GM21723 (cell line): ENCODE measurements at regions not wholly inside any gene's neighbourhood (a gene's known extent, or its start where the extent isn't known, plus 50 kb on each side); places are given as distances from the start of the nearest gene placed in this dataset.
"Not testable (repeated sequence)": the region's sequence is repeated elsewhere in the genome, so short reads cannot be mapped to it uniquely, and the experiment has no call there.

Experiments used
- ATAC-seq: cut with Tn5 transposase; IDR thresholded peaks from one replicate; pipeline ENCODE4 v1.9.1; 2021; ENCODE audit warnings: mild to moderate bottlenecking, moderate library complexity; ENCODE audit not compliant: unreplicated experiment

DNA sequence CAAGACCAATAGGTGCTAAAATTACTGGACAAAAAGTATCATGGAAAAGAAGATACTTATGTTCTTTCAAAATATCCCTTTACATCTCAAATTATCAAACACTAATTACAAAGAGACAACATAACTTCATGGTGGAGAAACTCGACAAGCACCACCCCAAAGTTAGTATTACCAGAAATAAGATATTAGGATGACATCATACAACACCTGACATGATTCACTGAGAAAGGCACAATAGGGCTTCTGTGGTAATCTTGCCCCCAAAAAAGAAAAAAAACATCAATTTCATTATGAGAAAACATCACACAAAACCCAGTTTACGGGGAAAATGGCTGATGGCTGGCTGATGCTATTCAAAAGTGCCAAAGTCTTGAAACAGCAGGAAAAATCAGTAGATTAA, 1781.7 kb upstream of the PCDH10 start:
- no peak for ATAC-seq

DNA sequence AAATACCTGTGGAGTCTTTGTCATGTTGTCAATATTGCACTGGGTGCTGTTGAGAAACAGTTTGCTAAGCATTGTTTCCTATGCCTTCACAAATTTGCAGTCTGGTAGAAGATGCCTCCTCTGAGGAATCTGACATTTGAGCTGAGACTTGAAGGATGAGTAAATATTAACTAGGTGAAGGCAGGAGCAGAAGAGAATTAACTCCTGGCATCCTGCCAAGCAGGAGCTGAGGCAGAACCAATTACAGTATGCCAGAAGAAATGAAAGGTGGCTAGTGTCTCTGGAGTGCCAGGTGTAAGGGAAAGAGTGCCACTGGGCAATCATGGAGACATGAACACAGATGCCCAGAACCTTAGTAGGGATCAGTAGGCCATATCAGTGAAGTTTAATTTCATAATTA, 1778.2 kb upstream of the PCDH10 start:
- ATAC-seq: no peak

DNA sequence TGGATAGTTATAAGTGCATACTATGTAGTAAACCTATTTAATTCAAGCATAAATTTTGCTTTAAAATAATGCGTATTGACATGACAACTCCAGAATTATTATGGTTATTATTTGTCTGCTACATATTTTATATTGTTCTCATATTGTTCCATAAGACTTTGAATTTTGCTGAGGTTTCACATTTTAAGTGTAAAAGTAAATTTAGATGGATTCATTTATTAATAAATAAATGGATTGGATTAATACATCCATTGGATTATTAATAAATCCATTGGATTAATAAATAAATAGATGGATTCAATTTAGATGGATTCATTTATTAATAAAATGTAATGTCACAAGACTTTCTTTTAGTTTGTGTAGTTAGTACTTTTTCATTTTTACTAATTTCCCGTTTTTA, 1768.0 kb upstream of the PCDH10 start:
- ATAC-seq: no peak

DNA sequence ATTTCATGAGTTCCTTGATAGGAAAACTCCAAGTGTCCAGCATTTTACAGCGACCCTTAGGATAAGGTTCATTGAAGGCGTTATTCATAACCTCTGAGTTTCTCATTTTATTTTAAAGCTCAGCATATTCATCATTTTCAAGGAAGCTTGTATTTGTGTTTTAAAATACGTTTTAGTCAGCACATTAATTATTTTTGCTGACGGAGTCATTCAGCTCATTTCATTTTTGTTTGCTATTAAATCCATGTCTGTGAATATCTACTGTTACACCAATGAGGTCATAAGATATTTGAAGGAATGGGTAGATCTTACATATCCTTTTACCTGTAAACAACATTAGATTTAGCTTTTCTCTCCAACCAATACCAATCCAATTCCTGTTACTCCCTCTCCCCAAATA, 1766.3 kb upstream of the PCDH10 start:
- ATAC-seq: no peak

DNA sequence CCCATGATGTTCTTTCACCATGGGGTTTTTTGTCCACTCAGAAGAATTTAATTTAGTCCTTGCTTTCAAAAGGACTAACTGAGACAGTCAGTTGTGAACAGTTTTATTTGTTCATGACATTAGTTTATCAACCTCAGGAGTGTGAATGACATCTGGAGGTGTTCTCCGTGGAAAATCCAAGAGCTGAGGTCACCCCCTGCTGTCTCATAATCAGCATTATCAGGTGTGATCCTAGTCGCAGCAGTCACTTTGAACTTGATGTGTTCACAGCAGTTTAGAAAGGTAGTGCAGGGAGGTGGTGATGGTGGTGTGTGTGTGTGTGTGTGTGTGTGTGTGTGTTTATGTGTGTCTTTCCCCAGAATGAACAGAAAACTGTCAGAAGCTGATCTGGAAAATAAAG, 1760.8 kb upstream of the PCDH10 start:
- ATAC-seq: no peak

DNA sequence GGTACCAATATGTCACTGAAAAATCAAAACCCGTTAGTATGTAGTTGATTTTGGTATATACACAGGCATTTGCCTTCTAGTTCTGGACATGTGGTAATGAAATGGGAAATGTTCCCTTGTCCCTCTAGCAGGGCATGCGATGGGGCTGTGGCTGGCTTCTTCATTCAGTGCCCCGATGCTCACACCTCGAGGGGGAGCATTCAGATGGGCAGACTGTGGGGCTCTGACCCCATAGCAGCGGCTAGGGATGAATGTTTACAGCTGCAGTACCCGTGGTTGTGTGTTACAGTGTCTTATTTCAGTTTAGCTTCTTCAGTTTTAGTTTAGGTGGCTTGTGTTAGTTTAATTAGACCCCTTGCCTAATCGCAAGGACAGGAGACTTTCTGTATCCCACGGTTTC, 1741.0 kb upstream of the PCDH10 start:
- ATAC-seq: no peak

DNA sequence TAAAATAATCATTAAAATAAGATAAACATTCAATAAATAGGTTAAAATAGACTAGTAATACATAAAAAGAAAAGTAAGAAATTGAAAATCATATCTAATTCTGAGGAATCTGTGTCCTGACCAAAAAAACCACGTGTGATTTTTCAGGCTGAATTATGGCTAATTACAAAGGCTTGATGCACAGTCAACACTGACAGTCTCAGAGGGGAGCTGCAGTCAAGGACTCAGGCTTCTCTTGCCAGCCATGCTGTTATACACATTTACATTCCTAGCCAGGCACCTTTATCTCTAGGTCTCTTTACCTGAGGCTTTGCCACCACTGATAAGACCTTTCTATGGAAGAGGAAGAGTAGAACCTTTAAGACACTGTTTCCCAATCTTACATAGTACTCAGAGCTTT, 1737.7 kb upstream of the PCDH10 start:
- ATAC-seq: no peak

DNA sequence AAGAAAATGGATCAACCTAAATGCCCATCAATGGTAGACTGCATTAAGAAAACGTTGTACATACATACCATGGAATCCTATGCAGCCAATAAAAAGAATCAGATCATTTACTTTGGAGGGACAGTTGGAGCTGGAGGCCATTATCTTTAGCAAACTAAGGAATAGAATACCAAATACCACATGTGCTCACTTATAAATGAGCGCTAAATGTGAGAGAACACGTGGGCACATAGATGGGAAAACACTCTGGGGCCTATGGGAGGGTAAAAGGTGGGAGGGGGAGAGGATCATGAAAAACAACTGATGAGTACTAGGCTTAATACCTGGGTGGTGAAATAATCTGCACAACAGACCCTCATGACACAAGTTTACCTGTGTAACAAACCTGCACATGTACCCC, 1729.9 kb upstream of the PCDH10 start:
- no peak for ATAC-seq

DNA sequence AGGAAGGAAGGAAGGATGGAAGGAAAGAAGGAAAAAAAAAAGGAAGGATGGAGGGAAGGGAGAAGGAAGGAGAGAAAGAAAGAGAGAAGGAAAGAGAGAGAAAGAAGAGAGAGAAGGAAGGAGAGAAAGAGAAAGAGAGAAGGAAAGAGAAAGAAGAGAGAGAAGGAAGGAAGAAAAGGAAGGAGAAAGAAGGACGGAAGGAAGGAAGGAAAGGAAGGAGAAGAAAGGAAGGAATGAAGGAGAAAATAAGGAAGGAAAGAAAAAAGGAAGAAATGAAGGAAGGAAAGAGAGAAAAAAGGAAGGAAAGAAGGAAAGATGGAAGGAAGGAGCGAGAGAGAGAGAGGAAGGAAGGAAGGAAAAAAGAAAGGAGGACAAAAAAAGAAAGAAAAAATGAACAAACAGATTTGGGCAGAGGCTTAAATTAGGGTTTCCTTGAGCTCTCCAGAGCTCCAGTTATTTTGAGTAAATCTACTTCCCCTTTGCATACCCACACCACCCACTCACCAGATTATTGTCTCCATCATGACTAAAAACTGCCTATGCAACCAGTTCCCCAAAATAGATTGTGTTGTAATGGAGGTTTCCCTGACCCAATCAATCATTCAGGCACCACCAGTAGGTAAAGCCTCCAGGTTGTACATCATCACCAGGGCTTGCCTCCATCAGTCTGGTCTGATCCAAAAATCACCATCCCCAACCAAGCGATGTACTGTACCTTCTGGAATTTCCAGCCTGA, 1722.9 kb upstream of the PCDH10 start:
- peak; percentile 55 for ATAC-seq

DNA sequence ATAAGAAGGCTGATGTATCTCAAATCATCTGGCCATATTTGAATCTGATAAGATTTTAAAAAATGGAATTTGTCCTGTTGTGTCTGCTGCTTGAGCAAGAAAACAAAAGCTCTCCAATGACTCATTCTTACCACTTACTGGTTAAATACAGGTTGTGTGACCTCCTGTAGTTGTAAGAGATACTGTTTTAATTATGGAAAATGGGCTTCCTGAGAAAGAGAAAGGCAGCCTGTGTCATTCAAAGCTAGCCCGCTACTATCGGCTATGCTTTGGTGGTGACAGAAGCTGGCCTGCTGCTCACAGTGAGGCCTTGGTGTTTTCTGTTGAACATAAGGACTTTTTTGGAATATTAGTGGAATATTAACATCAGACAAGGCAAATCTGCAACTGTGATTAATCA, 1722.1 kb upstream of the PCDH10 start:
- ATAC-seq: peak; percentile 23

DNA sequence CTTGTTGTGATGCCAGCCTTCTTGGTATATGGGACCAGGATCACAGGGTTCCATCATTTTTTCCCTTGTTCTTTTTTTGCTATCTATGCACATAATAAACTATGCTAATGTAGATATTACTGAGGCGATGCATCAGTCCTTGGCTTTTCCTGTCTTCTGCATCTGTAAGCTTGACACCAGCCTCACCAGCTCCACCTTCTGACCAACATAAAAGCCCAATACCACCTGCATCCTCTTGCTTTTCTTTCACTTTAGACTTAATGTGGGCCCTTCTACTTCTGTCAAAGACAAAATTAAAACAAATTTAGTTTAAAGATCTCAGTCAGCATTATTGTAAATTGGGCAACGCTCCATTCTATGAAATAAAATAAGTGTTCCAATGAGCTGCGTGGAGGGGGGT, 1718.8 kb upstream of the PCDH10 start:
- ATAC-seq: no peak

DNA sequence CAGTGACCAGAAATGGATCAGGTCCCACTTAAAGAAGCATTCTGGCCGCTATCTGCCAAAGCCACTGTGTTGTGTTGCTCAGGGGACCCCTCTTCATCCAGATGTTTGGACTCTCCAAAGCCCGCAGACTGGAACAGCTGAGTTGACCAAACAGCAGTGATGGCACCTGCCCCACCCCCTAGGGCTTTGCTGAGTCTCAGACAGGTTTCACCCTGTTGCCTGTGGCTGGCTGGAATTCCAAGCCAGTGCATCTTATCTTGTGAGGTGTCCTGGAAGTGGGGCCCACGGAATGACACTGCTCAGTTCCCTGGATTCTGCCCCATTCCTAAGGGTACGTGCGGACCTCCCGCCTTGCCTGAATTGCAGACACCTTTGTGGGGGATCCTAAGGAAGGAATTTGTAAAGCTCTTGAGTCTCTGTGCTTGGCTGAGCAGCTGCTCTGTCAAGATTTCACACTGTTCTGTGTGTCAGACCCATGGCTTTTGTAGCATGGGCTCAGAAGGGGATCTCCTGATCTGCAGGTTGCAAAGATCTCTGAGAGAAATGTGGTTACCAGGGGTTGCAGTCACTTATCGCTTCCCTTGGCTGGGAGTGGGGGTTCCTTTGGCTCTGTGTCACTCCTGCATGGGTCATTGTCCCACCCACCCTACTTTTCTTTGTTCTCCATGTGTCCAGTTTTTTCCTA, 1707.9 kb upstream of the PCDH10 start:
- no peak for ATAC-seq

DNA sequence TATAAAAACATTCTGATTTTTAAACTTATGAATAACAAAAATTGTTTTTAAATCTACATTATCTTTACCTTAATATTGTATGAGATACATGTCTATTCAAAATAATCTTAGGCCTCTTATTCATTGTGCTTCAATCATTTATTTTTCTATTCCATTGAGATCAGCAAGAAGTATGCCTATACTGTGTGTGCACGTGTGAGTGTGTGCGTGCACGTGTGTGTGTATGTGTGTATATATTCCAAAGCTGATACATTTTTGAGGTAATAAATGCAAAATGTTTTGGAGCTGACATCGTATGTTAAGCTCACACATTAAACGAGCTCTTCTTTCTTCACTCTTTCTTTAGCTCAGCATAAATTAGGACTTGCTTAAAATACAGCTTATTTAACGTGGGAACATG, 1701.2 kb upstream of the PCDH10 start:
- no peak for ATAC-seq

DNA sequence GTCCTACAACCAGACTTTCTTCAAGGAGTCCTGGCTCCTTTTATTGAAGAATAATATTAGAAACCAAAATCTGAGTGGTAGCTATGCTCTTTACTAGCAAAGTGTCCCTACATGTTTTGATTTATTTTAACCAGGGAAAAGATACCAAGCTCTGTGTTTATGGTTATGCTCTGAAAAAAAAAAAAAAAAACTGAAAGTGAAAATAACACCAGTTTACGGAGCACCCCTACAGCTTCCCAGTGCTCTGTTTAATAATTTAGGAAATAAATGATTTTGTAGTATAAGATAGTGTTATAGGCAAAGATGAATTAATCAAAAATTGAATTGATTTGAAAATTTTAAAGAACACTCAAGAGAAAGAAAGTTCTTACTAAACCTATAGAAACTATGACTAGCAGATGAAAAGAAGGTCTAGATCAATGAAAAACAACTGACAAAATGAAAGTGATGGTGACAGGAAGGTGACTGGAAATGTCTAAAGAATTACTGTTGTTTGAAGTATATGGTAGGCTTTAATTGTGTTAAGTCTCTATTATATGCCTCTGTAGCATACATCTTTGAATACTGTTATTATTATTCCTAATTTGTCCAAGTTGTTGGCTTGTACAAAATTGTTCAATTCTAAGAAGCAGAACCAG, 1698.4 kb upstream of the PCDH10 start:
- no peak for ATAC-seq

DNA sequence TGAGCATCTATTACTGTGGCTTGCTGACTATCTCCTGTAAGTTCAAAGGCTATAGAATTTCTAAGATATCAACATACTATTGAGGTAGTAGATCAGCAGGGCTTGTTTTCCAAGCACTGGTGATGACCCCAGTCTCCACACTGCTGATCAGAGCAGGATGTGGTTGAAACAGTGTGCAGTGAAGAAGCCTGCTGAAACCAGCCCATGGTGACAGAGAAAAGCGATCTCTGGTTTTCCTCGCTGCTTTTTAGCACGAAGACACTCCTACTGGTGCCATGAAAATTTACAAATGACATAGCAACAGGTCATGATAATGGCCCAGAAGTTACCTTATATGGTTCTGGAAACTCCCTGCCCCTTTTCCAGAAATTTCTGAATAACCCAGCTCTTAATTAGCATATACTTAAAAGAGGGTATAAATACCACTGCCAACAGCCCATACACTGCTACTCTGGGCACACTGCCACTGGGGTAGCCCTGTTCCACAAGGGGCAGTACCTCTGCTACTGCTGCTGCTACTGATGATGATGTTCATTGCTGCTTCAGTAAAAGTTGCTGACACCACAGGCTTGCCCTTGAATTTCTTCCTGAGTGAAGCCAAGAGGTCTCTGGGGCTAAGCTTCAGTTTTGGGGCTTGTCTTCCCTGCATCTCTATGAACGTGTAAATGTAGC, 1689.5 kb upstream of the PCDH10 start:
- no peak for ATAC-seq

DNA sequence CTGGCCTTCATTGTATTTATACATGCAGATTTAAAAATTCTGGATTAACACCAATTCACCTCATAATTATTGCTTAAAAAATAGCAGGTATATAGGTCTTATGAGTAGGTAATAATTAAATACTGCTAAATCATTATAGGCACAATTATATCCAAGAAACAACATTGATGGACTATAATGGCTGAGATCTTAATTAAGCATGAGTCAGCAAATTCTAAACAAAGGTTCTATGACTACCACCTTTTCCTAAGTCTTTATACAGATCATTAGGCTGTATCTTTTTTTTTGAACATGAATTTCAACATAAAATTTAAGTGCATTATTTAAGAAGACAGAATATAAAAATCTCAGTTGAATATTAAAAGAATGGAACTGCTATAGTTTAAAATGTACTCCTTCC, 1678.7 kb upstream of the PCDH10 start:
- ATAC-seq: no peak

DNA sequence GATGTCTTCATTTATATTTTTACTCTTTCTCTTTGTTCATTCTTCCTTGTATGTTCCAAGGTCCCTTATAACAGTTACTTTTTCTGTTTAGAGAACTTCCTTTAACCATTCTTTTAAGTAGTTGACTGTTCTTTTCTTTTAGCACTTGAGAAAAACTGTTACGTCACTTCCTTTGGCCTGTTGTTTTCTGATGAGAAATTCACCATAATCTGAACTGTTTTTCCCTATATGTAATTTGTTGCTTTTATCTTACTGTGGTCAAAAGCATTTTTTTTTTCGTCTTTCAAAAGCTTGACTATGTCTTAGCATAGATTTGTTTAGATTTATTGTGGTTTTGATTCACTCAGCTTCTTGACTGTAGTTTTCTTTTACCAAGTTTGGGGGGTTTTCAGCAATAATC, 1660.3 kb upstream of the PCDH10 start:
- no peak for ATAC-seq

DNA sequence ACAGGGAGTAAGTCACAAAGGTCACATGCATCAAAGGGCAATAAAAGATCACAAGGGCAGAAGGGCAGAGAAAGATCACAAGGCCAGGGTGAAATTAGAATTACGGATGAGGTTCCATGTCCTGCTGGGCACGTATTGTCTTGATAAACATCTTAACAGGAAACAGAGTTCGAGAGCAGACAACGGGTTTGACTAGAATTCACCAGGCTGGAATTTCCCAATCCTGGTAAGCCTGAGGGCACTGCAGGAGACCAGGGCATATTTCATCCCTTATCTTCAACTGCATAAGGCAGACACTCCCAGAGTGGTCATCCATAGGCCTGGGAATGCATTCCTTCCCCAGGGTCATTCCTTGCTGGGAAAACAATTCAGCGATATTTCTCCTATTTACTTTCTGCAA, 1652.9 kb upstream of the PCDH10 start:
- not testable (repeated sequence) for ATAC-seq

DNA sequence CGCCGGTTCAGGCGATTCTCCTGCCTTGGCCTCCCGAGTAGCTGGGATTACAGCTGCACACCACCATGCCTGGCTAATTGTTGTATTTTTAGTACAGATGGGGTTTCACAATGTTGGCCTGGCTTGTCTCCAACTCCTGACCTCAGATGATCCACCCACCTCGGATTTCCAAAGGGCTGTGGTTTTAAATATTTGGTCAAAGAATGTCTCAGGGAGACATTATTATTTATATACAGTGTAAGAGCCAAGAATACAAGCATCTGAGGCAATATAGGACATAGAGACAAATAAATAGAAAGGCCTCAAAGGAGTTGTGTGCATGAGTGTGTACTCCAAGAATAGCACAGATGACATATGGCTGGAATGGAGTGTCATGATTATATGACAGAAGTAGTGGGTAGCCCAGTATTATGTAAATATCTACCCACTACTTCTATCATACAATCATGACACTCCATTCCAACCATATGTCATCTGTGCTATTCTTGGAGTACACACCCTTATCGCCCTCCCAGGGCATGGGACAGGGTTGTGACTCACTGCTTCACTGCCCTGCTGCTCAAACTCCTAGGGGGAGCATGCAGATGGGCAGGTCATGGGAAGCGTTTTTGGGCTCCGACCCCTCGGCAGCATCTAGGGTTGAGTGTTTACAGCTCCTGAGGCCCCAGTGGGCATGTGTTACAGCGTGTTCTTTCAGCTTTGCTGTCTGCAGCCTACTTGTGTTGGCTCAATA, 1649.8 kb upstream of the PCDH10 start:
- ATAC-seq: no peak

DNA sequence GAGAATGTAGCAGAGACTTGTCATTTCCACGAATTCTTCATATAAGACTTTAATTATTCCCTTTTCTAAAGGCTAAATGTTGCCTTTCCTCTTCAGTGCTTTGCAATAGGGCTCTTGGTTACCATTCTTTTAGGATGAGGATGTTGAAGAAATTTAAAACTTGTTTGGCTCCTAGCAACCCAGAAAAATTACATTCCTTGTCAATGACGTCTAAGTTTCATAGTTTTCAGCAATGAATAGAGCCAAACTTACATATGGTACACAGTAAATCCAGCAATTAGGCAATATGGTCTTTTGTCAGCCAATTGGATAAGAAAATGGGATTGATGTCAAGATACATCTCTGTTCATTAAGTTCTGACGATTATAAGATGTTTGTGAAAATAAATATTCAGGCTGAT, 1639.6 kb upstream of the PCDH10 start:
- no peak for ATAC-seq

DNA sequence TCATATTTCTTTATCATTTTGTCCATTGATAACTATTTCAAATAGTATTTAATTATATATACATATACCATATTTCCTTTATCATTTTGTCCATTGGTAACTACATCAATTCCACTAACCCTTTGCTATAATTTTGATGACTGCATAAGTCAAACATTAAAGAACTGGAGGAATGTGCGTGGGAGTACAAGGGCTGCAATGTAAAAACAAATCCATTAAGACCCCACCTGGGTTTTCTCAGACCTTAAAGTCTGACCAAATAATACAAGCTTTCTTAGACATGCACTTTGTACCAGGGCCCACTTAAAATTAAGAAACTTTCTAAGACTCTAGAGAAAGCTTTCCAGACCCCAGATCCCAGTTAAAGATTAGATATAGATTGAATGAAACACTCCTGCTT, 1622.4 kb upstream of the PCDH10 start:
- no peak for ATAC-seq
